ENCODE measurements at regions not wholly inside any gene's neighbourhood (a gene's known extent, or its start where the extent isn't known, plus 50 kb on each side); places are given as distances from the start of the nearest gene placed in this dataset.

GRCh38 chr13:106709522-106709921 lies 141.6 kb upstream of the ARGLU1 start:
- DNase-seq = no peak
- H3K27ac ChIP-seq = no peak overlapping the region
- intact Hi-C loops (cut with micrococcal nuclease; ENCODE audit: unreplicated experiment) = loop anchor here (5.0 kb wide), 1 partner anchor 42 kb away; no protein-coding TSS in a partner anchor

DNA sequence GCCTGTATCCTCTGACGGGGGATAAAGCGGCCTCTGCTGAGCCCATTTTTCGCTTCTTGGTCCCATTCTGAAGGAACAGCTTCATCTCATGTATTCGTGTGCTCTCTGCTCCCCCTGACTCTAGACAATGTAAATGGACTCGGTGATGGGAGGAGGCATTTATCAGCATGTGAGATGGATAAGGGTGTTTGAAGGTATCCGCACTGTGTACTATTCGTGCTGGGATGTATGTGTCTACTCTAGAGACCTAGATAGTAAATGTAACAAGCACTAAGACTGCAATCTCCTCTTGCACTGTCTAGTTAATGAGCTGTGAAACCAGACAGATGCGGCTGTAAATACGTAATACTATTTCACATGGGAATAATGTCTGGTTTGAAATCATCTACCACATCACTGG lies 134.6 kb upstream of the ARGLU1 start:
- intact Hi-C loops (cut with micrococcal nuclease; ENCODE audit: unreplicated experiment) = no loop called here
- POLR2A ChIA-PET (ENCODE audit: unreplicated experiment) = no interaction called here

More at GRCh38 chr13:106709522-106709921, 141.6 kb upstream of the ARGLU1 start:
- H3K79me2 ChIP-seq (ENCODE audit: low read depth) = no peaks in the 10 kb centered on the region
- TF ChIP-seq, protein P1, sequence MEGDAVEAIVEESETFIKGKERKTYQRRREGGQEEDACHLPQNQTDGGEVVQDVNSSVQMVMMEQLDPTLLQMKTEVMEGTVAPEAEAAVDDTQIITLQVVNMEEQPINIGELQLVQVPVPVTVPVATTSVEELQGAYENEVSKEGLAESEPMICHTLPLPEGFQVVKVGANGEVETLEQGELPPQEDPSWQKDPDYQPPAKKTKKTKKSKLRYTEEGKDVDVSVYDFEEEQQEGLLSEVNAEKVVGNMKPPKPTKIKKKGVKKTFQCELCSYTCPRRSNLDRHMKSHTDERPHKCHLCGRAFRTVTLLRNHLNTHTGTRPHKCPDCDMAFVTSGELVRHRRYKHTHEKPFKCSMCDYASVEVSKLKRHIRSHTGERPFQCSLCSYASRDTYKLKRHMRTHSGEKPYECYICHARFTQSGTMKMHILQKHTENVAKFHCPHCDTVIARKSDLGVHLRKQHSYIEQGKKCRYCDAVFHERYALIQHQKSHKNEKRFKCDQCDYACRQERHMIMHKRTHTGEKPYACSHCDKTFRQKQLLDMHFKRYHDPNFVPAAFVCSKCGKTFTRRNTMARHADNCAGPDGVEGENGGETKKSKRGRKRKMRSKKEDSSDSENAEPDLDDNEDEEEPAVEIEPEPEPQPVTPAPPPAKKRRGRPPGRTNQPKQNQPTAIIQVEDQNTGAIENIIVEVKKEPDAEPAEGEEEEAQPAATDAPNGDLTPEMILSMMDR (conservative IDR thresholded peaks at IDR 0.05) = no peak
- TF ChIP-seq EZH2 (IDR thresholded peaks at IDR 0.05; ENCODE audit: low read depth) = no peak
- H3K9me2 ChIP-seq (ENCODE audit: insufficient read depth) = peaks cover 3% of the 10 kb centered on the region; the same call in 1 of the 2 replicates
- no peaks in the 10 kb centered on the region for H3F3A ChIP-seq (ENCODE audit: insufficient read depth, low read depth)
- no peaks in the 10 kb centered on the region for H3K4me1 ChIP-seq (replicated peaks; ENCODE audit: insufficient read depth)
- H3K27me3 ChIP-seq (ENCODE audit: insufficient read depth, low read depth) = no peaks in the 10 kb centered on the region
- no peak overlapping the region for H3K4me3 ChIP-seq
- CTCF ChIA-PET = no interaction called here
- H3K4me2 ChIP-seq = no peak overlapping the region
- H3K9me3 ChIP-seq (ENCODE audit: insufficient read depth, low read depth) = no peaks in the 10 kb centered on the region
- no peaks in the 10 kb centered on the region for H3K36me3 ChIP-seq (ENCODE audit: low read depth)
- no peak overlapping the region; the same call in 1 of the 2 replicates for H2AFZ ChIP-seq
- POLR2A ChIA-PET (ENCODE audit: unreplicated experiment) = no interaction called here
- H4K20me1 ChIP-seq (ENCODE audit: insufficient read depth) = no peaks in the 10 kb centered on the region
- BruUV-seq (replicated peaks) = no TSS peak

GRCh38 chr13:106701771-106702341 lies 133.9 kb upstream of the ARGLU1 start:
- H3K4me3 ChIP-seq = no peak overlapping the region
- no peak for DNase-seq
- no peaks in the 10 kb centered on the region for H3K4me1 ChIP-seq (replicated peaks; ENCODE audit: insufficient read depth)
- no peaks in the 10 kb centered on the region for H4K20me1 ChIP-seq (ENCODE audit: insufficient read depth)
- H3K9me3 ChIP-seq (ENCODE audit: insufficient read depth, low read depth) = no peaks in the 10 kb centered on the region
- ChIA-PET CTCF (no interaction called here), POLR2A (ENCODE audit: unreplicated experiment) (no interaction called here)
- no peak overlapping the region for H3K4me2 ChIP-seq
- no peak for TF ChIP-seq EZH2 (IDR thresholded peaks at IDR 0.05; ENCODE audit: low read depth)
- TF ChIP-seq, protein P1 (conservative IDR thresholded peaks at IDR 0.05) = no peak
- H3K27me3 ChIP-seq (ENCODE audit: insufficient read depth, low read depth) = no peaks in the 10 kb centered on the region
- no peaks in the 10 kb centered on the region for H3K79me2 ChIP-seq (ENCODE audit: low read depth)
- no peaks in the 10 kb centered on the region for H3K36me3 ChIP-seq (ENCODE audit: low read depth)
- BruUV-seq (replicated peaks) = no TSS peak
- H3K9me2 ChIP-seq (ENCODE audit: insufficient read depth) = no peaks in the 10 kb centered on the region
- H3K27ac ChIP-seq = no peak overlapping the region
- intact Hi-C loops (cut with micrococcal nuclease; ENCODE audit: unreplicated experiment) = no loop called here
- no peak overlapping the region for H2AFZ ChIP-seq
- no peaks in the 10 kb centered on the region for H3F3A ChIP-seq (ENCODE audit: insufficient read depth, low read depth)

More for the DNA sequence above, 134.6 kb upstream of the ARGLU1 start:
- H3K4me3 ChIP-seq = no peak overlapping the region
- no peaks in the 10 kb centered on the region for H3K9me2 ChIP-seq (ENCODE audit: insufficient read depth)
- H3K36me3 ChIP-seq (ENCODE audit: low read depth) = no peaks in the 10 kb centered on the region
- no peaks in the 10 kb centered on the region for H4K20me1 ChIP-seq (ENCODE audit: insufficient read depth)
- DNase-seq = no peak
- no peaks in the 10 kb centered on the region for H3K79me2 ChIP-seq (ENCODE audit: low read depth)
- no peaks in the 10 kb centered on the region for H3F3A ChIP-seq (ENCODE audit: insufficient read depth, low read depth)
- no peak overlapping the region for H2AFZ ChIP-seq
- no peaks in the 10 kb centered on the region for H3K9me3 ChIP-seq (ENCODE audit: insufficient read depth, low read depth)
- H3K27ac ChIP-seq = no peak overlapping the region
- CTCF ChIA-PET = no interaction called here
- no TSS peak for BruUV-seq (replicated peaks)
- no peaks in the 10 kb centered on the region for H3K4me1 ChIP-seq (replicated peaks; ENCODE audit: insufficient read depth)
- no peak overlapping the region for H3K4me2 ChIP-seq
- no peaks in the 10 kb centered on the region for H3K27me3 ChIP-seq (ENCODE audit: insufficient read depth, low read depth)
- TF ChIP-seq, protein P1 (conservative IDR thresholded peaks at IDR 0.05) = no peak
- TF ChIP-seq EZH2 (IDR thresholded peaks at IDR 0.05; ENCODE audit: low read depth) = no peak
